Endothelial cell of umbilical vein (primary cell): ENCODE measurements at regions not wholly inside any gene's neighbourhood (a gene's known extent, or its start where the extent isn't known, plus 50 kb on each side); places are given as distances from the start of the nearest gene placed in this dataset.

Source experiments
- BruUV-seq: library from RNA; stranded (reverse); fragments of 400-500 nt; replicated peaks from 2 replicates; lab custom pipeline; 2021; lab: Mats Ljungman, UMichigan
- CTCF ChIA-PET: fragments of 300-600, 350-600 bp; sonication (Branson Sonifier 250); formaldehyde crosslinking; loops from one replicate; lab custom pipeline; 2021; ENCODE audit warnings: antibody characterized with exemption, inconsistent platforms; lab: Charles Lee
- POLR2A ChIA-PET: fragments of 300-600, 350-600 bp; sonication (Branson Sonifier 250); formaldehyde crosslinking; loops from one replicate; lab custom pipeline; 2021; ENCODE audit warnings: antibody characterized with exemption, inconsistent platforms; lab: Charles Lee
- DNase-seq: peaks from one replicate; pipeline ENCODE4 v3.0.0-alpha.2; 2011; ENCODE audit warnings: low read depth, low spot score
- FAIRE-seq: peaks from 2 replicates; lab custom pipeline; 2011; peaks lifted over from hg19 to GRCh38; lab: Jason Lieb, UNC
- H2AFZ ChIP-seq: 2 replicates; pipeline ENCODE4 v1.6.0; 2012; ENCODE audit warnings: low read depth, low read length, control low read depth, inconsistent platforms
- H3K27ac ChIP-seq: 2 replicates; pipeline ENCODE4 v1.5.1; 2011; ENCODE audit warnings: low read depth, mild to moderate bottlenecking, control low read depth, low read length, moderate library complexity; ENCODE audit not compliant: insufficient read depth
- H3K27me3 ChIP-seq, 2 experiments: 2 replicates each; pipeline versions ENCODE4 v1.6.0 to v1.6.1; 2011; ENCODE audit warnings: low read length in 2 of 2, mixed read lengths in 1 of 2; ENCODE audit not compliant: control insufficient read depth in 2 of 2, insufficient read depth in 2 of 2
- H3K36me3 ChIP-seq, 2 experiments: 2 replicates in 1 of 2; 3 replicates in 1 of 2; pipeline ENCODE4 v1.5.1; 2011; ENCODE audit warnings: low read length in 2 of 2, mild to moderate bottlenecking in 1 of 2, moderate library complexity in 1 of 2; ENCODE audit not compliant: control insufficient read depth in 2 of 2, insufficient read depth in 2 of 2; ENCODE audit errors: extremely low read depth in 1 of 2
- H3K4me1 ChIP-seq: 3 replicates; pipeline ENCODE4 v1.5.1; 2011; ENCODE audit warnings: mild to moderate bottlenecking, low read length; ENCODE audit not compliant: control insufficient read depth, insufficient read depth; ENCODE audit errors: extremely low read depth
- H3K4me2 ChIP-seq: 2 replicates; pipeline ENCODE4 v1.6.1; 2011; ENCODE audit warnings: low read length, control low read depth, mixed read lengths; ENCODE audit not compliant: insufficient read depth
- H3K4me3 ChIP-seq, 3 experiments: fragments of 200-600 bp in 1 of 3; sonication (generic), shearing (Covaris generic) in 1 of 3; replicated peaks in 1 of 3; 2 replicates each; pipeline ENCODE4 v1.5.1; 2011 to 2016; ENCODE audit warnings: control low read depth in 3 of 3, low read length in 3 of 3, mild to moderate bottlenecking in 2 of 3, inconsistent platforms in 1 of 3, low read depth in 1 of 3, moderate library complexity in 1 of 3; ENCODE audit not compliant: insufficient read depth in 1 of 3
- H3K79me2 ChIP-seq: 2 replicates; pipeline ENCODE4 v1.6.0; 2012; ENCODE audit warnings: low read length, inconsistent platforms; ENCODE audit not compliant: control insufficient read depth, insufficient read depth
- H3K9ac ChIP-seq: replicated peaks from 2 replicates; pipeline ENCODE3; 2011; ENCODE audit warnings: low read length, control low read depth; ENCODE audit not compliant: insufficient read depth; ENCODE audit errors: extremely low read depth
- H3K9me1 ChIP-seq: replicated peaks from 3 replicates; pipeline ENCODE4 v1.6.0; 2011; ENCODE audit warnings: mild to moderate bottlenecking, low read length; ENCODE audit not compliant: control insufficient read depth, insufficient read depth; ENCODE audit errors: extremely low read depth
- H3K9me3 ChIP-seq: replicated peaks from 2 replicates; pipeline ENCODE4 v1.5.1; 2012; ENCODE audit warnings: low read length, inconsistent platforms; ENCODE audit not compliant: control insufficient read depth, insufficient read depth
- H4K20me1 ChIP-seq: replicated peaks from 2 replicates; pipeline ENCODE3; 2011; ENCODE audit warnings: mild to moderate bottlenecking, low read length; ENCODE audit not compliant: control insufficient read depth, insufficient read depth; ENCODE audit errors: extremely low read depth
- CTCF ChIP-seq, 2 donors: IDR thresholded peaks; 1 replicate in 1 of 2; 2 replicates in 1 of 2; pipeline ENCODE4 v1.5.1; 2011; ENCODE audit warnings: low read length in 2 of 2, mild to moderate bottlenecking in 2 of 2, moderate library complexity in 2 of 2, control low read depth in 1 of 2, inconsistent platforms in 1 of 2, low read depth in 1 of 2; ENCODE audit not compliant: insufficient read depth in 1 of 2; ENCODE audit errors: extremely low read depth in 1 of 2
- EZH2 ChIP-seq: IDR thresholded peaks from 2 replicates; pipeline ENCODE4 v1.6.1; 2012; ENCODE audit warnings: borderline replicate concordance, low read depth, mild to moderate bottlenecking, moderate library complexity, low read length, inconsistent platforms; ENCODE audit not compliant: severe bottlenecking
- FOS ChIP-seq: IDR thresholded peaks from 2 replicates; pipeline ENCODE4 v1.6.1; 2011; ENCODE audit warnings: mild to moderate bottlenecking, low read length, moderate library complexity, borderline replicate concordance; ENCODE audit not compliant: insufficient read depth
- GATA2 ChIP-seq: IDR thresholded peaks from 2 replicates; pipeline ENCODE4 v1.7.0; 2011; ENCODE audit warnings: low read depth, mild to moderate bottlenecking, moderate library complexity, mixed read lengths, low read length; ENCODE audit not compliant: insufficient read length, insufficient read depth
- JUN ChIP-seq: IDR thresholded peaks from 2 replicates; pipeline ENCODE4 v1.6.1; 2011; ENCODE audit warnings: borderline replicate concordance, low read depth; ENCODE audit not compliant: insufficient read length, insufficient read depth
- MAX ChIP-seq: IDR thresholded peaks from 2 replicates; pipeline ENCODE4 v1.6.1; 2011; ENCODE audit not compliant: insufficient read depth, insufficient read length
- MYC ChIP-seq: IDR thresholded peaks from one replicate; pipeline ENCODE4 v1.6.1; 2011; ENCODE audit warnings: mild to moderate bottlenecking, low read depth, low read length
- POLR2A ChIP-seq: IDR thresholded peaks from 2 replicates; pipeline ENCODE4 v1.6.1; 2012; ENCODE audit warnings: low read depth, mild to moderate bottlenecking, control low read depth, low read length
- POLR2AphosphoS5 ChIP-seq: IDR thresholded peaks from 2 replicates; pipeline ENCODE4 v1.6.1; 2012; ENCODE audit warnings: low read depth, mild to moderate bottlenecking, control low read depth, low read length, moderate library complexity; ENCODE audit not compliant: insufficient read depth
- dilution Hi-C: fragments of 300-500 bp; cut with MboI; formaldehyde crosslinking; loops from one replicate; pipeline ENCODE4 v1.15.0; 2019; ENCODE audit warnings: low sequenced_read_pairs; ENCODE audit not compliant: extremely low pct_ligation_motif_present
- intact Hi-C: fragments of 100-400 bp; cut with micrococcal nuclease; formaldehyde crosslinking; loops from one replicate; pipeline ENCODE4 v1.10.0; 2022

- Histone ChIP-seq H3K27me3 (no peaks in the 10 kb centered on the region), H3K79me2 (no peaks in the 10 kb centered on the region), H3K27ac (no peak overlapping the region), H3K4me3 (no peak overlapping the region), H3K9me3 (no peaks in the 10 kb centered on the region), H2AFZ (no peak overlapping the region), H3K9me1 (no peaks in the 10 kb centered on the region), H3K9ac (no peak overlapping the region), H3K4me1 (no peaks in the 10 kb centered on the region), H3K4me2 (no peak overlapping the region), H4K20me1 (no peaks in the 10 kb centered on the region), H3K36me3 (no peaks in the 10 kb centered on the region)
- intact Hi-C loops (no loop called here), dilution Hi-C loops (no loop called here)
- DNase-seq (no peak), FAIRE-seq (no peak)
- BruUV-seq: no TSS peak
- ChIA-PET POLR2A (no interaction called here), CTCF (no interaction called here)
- TF ChIP-seq CTCF (IDR thresholded peaks at IDR 0.05; ENCODE audit: extremely low read depth in 1 of 2, insufficient read depth in 1 of 2, low read depth in 1 of 2, low read length in 2 of 2) (no peak), EZH2 (no peak), JUN (no peak), POLR2A (no peak), GATA2 (no peak), FOS (no peak), MAX (no peak), POLR2AphosphoS5 (no peak), MYC (no peak)
Observed at GRCh38 chr16:66115373-66115772, 251.1 kb upstream of the CDH5 start.
